ENCODE measurements at regions not wholly inside any gene's neighbourhood (a gene's known extent, or its start where the extent isn't known, plus 50 kb on each side); places are given as distances from the start of the nearest gene placed in this dataset.

GRCh38 chr5:37931541-37931940, 91.7 kb upstream of the GDNF start:
- Histone ChIP-seq H4K5ac (ENCODE audit: low read depth, low read length) (no peak overlapping the region), H3K4me1 (ENCODE audit: control insufficient read depth, insufficient read depth, low read length) (no peaks in the 10 kb centered on the region), H3K23ac (ENCODE audit: low read depth, low read length) (no peak overlapping the region), H2BK20ac (ENCODE audit: low read depth, low read length) (no peak overlapping the region), H3K9me1 (ENCODE audit: insufficient read depth, low read length) (no peaks in the 10 kb centered on the region), H2AFZ (replicated peaks; ENCODE audit: low read length, poor library complexity) (no peak overlapping the region), H4K20me1 (ENCODE audit: insufficient read depth, low read length) (no peaks in the 10 kb centered on the region), H2AK5ac (ENCODE audit: low read depth, low read length) (no peak overlapping the region), H4K8ac (ENCODE audit: low read depth in 2 of 2, low read length in 2 of 2) (no peak overlapping the region), H2BK15ac (ENCODE audit: low read depth, low read length) (no peak overlapping the region), H3K4ac (ENCODE audit: low read depth, low read length) (no peak overlapping the region), H2BK5ac (ENCODE audit: low read depth, low read length, poor library complexity, severe bottlenecking) (no peak overlapping the region), H4K91ac (ENCODE audit: insufficient read depth, low read depth, low read length) (no peak overlapping the region), H3K36me3 (ENCODE audit: control insufficient read depth, insufficient read depth, low read length) (no peaks in the 10 kb centered on the region), H3K18ac (ENCODE audit: low read depth, low read length) (no peak overlapping the region), H3K79me1 (ENCODE audit: low read depth in 1 of 2, low read length in 2 of 2) (no peaks in the 10 kb centered on the region), H3K4me3 (ENCODE audit: insufficient read depth, low read depth, low read length) (no peak overlapping the region), H3K14ac (replicated peaks; ENCODE audit: low read depth, low read length) (no peak overlapping the region), H3K4me2 (ENCODE audit: low read depth, low read length) (no peak overlapping the region), H3K56ac (ENCODE audit: extremely low read depth, insufficient read depth, low read length) (no peak overlapping the region), H2BK120ac (ENCODE audit: low read depth, low read length) (no peak overlapping the region), H2AK9ac (replicated peaks; ENCODE audit: low read depth, low read length, poor library complexity) (no peak overlapping the region), H3K27me3 (ENCODE audit: control insufficient read depth, insufficient read depth, low read length) (peaks cover 18% of the 10 kb centered on the region), H3K9ac (ENCODE audit: low read depth, low read length) (no peak overlapping the region), H3K27ac (ENCODE audit: insufficient read depth, low read length) (no peak overlapping the region), H3K9me3 (ENCODE audit: control insufficient read depth, insufficient read depth, low read length) (no peaks in the 10 kb centered on the region)
- WGBS, 2 experiments (ENCODE audit: extremely low coverage in 2 of 2, insufficient read length in 1 of 2) = no CpG with 5 or more reads among the region's 2 CpGs
- intact Hi-C loops (cut with micrococcal nuclease) (loop anchor here (10.0 kb wide), 1 partner anchor 63 kb away; no protein-coding TSS in a partner anchor), dilution Hi-C loops (cut with HindIII; ENCODE audit: low sequenced_read_pairs, unreplicated experiment) (no loop called here), in situ Hi-C loops (cut with MboI; ENCODE audit: low sequenced_read_pairs) (no loop called here)
- POLR2A ChIA-PET (ENCODE audit: unreplicated experiment) = no interaction called here
- BruUV-seq (replicated peaks) = no TSS peak
- CTCF ChIA-PET = no interaction called here
- ATAC-seq (ENCODE audit: low read depth) (no peak), DNase-seq (no peak)
- no peak for TF ChIP-seq CEBPB (IDR thresholded peaks at IDR 0.05; ENCODE audit: low read depth, low read length)
- TF ChIP-seq RAD21 (IDR thresholded peaks at IDR 0.05; ENCODE audit: low read length) = no peak
- TF ChIP-seq SMC3 (IDR thresholded peaks at IDR 0.05; ENCODE audit: low read depth, low read length) = no peak
- no peak for TF ChIP-seq POLR2A (IDR thresholded peaks at IDR 0.05; ENCODE audit: low read depth, low read length)
- no peak for TF ChIP-seq CHD1 (IDR thresholded peaks at IDR 0.05; ENCODE audit: low read depth, low read length)
- no peak for TF ChIP-seq BHLHE40 (IDR thresholded peaks at IDR 0.05; ENCODE audit: low read depth, low read length)
- TF ChIP-seq, protein P1, sequence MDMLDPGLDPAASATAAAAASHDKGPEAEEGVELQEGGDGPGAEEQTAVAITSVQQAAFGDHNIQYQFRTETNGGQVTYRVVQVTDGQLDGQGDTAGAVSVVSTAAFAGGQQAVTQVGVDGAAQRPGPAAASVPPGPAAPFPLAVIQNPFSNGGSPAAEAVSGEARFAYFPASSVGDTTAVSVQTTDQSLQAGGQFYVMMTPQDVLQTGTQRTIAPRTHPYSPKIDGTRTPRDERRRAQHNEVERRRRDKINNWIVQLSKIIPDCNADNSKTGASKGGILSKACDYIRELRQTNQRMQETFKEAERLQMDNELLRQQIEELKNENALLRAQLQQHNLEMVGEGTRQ (IDR thresholded peaks at IDR 0.05; ENCODE audit: low read depth, low read length) = no peak
- no peak for TF ChIP-seq FOS (IDR thresholded peaks at IDR 0.05; ENCODE audit: low read depth, low read length)
- TF ChIP-seq RCOR1 (IDR thresholded peaks at IDR 0.05; ENCODE audit: insufficient replicate concordance, low read length) = no peak
- TF ChIP-seq, protein P2, sequence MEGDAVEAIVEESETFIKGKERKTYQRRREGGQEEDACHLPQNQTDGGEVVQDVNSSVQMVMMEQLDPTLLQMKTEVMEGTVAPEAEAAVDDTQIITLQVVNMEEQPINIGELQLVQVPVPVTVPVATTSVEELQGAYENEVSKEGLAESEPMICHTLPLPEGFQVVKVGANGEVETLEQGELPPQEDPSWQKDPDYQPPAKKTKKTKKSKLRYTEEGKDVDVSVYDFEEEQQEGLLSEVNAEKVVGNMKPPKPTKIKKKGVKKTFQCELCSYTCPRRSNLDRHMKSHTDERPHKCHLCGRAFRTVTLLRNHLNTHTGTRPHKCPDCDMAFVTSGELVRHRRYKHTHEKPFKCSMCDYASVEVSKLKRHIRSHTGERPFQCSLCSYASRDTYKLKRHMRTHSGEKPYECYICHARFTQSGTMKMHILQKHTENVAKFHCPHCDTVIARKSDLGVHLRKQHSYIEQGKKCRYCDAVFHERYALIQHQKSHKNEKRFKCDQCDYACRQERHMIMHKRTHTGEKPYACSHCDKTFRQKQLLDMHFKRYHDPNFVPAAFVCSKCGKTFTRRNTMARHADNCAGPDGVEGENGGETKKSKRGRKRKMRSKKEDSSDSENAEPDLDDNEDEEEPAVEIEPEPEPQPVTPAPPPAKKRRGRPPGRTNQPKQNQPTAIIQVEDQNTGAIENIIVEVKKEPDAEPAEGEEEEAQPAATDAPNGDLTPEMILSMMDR (conservative IDR thresholded peaks at IDR 0.05; ENCODE audit: low read depth, low read length) = no peak
- TF ChIP-seq MAZ (IDR thresholded peaks at IDR 0.05; ENCODE audit: borderline replicate concordance, low read depth, low read length) = no peak
- TF ChIP-seq MAFK (IDR thresholded peaks at IDR 0.05; ENCODE audit: low read depth, low read length) = no peak
- no peak for TF ChIP-seq NFE2L2 (IDR thresholded peaks at IDR 0.05; ENCODE audit: low read depth, low read length)
- no peak for TF ChIP-seq ELK1 (IDR thresholded peaks at IDR 0.05; ENCODE audit: borderline replicate concordance, low read depth, low read length)
- no peak for TF ChIP-seq RFX5 (IDR thresholded peaks at IDR 0.05; ENCODE audit: low read depth, low read length)
- no peak for TF ChIP-seq MXI1 (IDR thresholded peaks at IDR 0.05; ENCODE audit: borderline replicate concordance, low read depth, low read length)
